ENCODE measurements at regions not wholly inside any gene's neighbourhood (a gene's known extent, or its start where the extent isn't known, plus 50 kb on each side); places are given as distances from the start of the nearest gene placed in this dataset.

DNA sequence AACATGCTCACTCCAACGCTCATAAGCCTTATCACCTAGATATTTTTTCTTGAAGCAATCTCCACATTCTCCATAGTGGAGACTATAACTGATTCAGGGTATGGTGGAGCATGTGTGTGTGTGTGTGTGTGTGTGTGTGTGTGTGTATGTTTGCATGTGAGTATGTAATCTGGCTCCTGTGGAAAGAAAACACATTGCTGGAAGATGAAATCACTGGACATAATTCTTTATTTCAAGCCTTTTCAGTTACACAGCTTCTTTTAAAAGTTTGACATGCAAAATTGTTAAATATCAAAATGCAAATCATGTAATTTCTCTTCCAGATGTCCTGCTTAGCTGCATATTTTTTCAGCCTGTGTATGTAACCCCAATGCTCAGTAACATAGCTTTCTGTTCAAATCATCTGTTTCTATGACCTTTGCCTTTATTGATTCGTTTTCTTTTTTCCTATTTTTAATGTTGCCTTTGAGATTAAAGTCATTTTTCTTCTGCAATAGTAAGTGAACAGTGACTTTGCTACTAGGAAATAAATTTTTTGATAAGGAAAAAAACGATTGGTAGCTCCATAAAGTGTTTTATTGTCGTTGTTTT is 80.5 kb upstream of the BTG1 start:
- DNase-seq (ENCODE audit: low read depth): no peak

DNA sequence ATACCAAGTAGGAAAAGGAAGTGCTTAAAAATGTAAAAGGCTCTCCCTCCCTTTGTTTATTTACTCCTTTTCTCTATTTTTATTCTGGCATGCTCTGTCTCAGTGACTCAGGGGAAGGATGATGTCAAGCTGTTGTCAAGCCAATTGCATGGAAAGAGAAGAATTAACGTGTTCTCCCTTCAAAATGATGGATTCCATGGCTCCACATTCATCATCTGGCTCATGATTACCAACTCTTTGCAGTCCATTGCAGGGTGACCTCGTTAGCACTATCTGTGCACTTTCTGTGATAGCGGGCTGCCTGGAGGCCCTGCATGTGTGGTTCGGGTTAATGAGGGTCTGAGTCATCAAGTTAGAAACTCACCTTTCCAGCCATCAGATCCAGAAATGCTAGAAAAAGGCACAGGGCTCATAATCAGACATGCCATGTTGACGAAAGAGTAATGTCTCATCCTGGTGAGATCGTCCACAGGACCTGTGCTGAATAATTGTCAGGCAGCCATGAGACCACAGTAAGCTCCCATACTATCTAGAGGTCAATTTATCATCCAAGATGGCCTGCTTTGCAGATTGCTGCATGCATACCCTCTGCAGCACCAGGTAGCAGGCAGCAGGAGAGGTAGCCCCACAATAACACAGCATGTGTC is 79.2 kb upstream of the BTG1 start:
- DNase-seq (ENCODE audit: low read depth): peak; percentile 56

- DNase-seq (ENCODE audit: low read depth): no peak
Measured at GRCh38 chr12:92223481-92223880, 77.8 kb upstream of the BTG1 start.

DNA sequence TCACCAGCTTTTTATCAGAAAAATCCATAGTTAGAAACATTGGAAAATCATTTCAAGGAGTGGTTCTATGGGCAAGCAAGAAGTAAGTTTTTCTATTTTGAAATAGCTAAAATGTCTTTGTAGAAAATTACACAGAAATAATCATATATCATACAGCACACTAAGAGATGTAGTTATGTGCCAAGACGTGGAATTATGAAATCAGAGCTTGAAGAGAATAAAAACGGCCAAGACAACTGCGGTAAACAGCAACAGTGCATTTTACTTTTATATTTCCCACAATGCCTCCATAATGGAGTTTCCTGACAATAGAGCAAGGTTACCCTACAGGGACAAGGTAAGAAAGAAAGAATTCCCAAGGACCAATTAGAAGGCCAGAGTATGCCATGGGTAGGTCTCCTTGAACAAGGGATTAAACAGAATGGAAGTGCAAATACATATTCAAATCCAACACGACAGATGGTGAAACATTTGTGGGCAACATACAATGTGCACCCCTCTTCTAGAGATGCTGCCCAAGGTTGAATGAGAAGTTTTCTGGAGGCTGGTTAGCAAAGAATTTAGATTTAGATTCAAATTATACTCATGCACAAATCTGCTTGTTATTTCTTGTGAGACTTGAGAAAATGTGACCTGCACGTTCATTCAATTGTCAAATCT is 76.1 kb upstream of the BTG1 start:
- no peak for DNase-seq (ENCODE audit: low read depth)

GRCh38 chr12:92218394-92219077 is 72.9 kb upstream of the BTG1 start:
- DNase-seq (ENCODE audit: low read depth): no peak

DNA sequence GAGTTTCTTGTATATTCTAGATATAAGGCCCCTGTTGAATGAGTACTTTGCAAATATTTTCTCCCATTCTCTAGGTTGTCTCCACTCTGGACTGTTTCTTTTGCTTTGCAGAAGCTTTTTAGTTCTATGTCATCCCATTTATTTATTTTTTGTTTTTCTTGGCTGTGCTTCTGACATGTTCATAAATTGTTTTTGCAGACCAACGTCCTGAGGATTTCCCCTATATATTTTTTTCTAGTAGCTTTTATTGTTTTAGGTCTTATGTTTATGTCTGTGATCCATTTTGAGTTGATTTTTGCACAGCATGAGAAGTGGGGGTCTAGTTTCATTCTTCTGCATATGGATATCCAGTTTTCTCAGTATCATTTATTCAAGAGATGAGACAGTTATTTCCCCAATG is 70.4 kb upstream of the BTG1 start:
- no peak for DNase-seq (ENCODE audit: low read depth)

DNA sequence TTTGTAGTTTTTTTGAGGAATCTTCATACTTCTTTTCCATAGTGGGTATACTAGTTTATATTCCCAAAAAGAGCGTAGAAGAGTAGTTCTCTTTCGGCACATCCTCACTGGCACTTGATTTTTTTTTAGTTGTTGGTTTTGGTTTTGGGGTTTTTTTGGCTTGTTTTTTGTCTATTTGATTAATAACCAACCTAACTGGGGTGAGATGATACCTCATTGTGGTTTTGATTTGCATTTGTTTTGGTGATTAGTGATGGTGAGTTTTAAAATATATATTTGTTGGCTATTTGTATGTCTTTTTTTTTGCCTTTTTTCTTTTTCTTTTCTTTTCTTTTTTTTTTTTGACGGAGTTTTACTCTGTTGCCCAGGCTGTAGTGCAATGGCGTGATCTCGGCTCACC is 69.7 kb upstream of the BTG1 start:
- DNase-seq (ENCODE audit: low read depth): no peak

DNA sequence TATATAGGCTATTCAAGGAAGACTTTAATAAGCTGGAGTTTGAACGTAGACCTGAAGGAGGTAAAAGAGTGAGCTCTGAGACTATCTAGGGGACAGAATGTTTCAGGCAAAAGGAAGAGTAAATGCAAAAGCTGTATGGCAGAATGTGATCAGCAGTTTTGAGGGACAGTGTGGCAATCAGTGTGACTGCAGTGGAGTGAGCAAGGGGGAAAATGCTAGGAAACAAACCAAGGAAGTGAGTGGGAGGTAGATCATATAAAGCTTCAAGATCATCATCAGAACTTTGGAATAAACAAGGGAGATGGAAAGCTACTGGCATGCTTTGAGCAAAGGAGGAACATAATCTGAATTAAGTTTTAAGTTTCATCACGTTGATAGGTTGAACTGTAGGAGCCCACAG is 67.5 kb upstream of the BTG1 start:
- no peak for DNase-seq (ENCODE audit: low read depth)

GRCh38 chr12:92210071-92210470 is 64.4 kb upstream of the BTG1 start:
- DNase-seq (ENCODE audit: low read depth): no peak

DNA sequence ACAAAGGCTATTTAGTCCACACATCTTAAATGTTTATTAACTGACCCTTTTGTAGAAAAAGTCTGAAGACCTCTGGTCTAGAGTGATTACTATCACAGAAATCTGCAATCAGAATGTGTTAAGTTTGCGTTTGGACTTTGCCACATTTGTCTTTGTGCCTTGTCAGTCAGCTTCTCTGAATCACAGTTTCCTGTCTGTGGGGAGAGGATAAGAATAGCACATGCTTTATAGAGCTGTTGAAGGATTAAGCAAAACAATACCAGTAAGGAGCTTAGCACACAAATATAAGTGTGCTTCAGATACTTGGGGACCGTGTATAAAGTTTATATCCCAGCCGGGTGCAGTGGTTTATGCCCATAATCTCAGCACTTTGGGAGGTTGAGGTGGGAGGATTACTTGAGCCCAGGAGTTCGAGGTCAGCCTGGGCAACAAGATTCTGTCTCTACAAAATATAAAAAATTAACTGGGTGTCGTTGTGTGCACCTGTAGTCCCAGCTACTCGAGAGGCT is 63.0 kb upstream of the BTG1 start:
- peak; percentile 56 for DNase-seq (ENCODE audit: low read depth)

GRCh38 chr12:92206596-92206995 is 61.0 kb upstream of the BTG1 start:
- DNase-seq (ENCODE audit: low read depth): no peak

DNA sequence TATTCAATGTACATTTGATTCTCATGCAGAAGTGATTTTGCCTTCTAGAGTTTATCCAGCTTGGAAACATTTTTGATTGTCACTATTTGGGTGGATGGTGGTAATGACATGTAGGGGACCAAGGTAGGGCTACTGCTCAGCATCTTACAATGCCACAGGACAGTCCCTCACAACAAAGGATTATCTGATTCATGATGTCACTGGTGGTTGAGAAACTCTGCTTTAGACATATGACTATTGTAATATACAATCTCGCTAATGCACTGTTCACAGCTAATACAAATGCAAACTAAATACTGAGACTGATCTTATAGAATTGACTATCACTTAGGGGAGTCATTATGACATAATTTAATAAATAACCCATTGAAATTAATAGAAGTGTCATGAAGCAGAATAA is 60.4 kb upstream of the BTG1 start:
- no peak for DNase-seq (ENCODE audit: low read depth)

DNA sequence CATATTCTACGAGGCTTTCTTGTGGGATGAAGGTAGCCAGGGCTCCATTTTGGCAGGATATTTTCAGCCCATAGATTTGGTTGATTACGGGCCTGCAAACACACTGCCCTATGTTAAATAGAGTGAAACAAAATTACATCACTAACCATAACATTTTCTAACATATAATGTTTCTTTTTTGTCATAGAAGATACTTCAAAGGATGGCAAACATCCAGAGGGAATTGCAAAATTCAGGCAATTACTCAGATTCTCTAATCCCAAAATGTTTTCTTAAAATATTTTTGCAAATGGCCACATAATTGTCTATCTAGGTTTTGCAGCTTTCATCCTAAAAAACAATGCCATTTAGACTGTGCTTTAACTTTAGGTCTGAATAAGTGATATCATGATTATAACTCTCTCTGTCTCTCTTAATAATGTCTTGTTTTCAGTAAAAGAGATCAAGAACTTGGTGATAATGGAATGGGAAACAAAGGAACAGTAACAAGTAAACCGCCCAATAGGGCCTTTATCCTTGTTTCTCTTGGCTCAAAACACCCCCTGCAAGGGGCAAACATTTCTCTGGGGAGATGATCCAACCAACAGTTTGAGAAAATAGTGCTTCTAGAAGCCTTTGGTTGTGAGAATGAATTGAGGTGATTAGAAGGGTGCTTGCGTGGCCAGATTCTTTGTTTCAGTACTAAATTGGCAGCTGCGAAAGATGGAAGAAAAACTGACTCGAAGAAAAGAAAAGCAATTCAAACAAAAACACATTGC is 54.4 kb upstream of the BTG1 start:
- peak; percentile 66 for DNase-seq (ENCODE audit: low read depth)

GRCh38 chr12:92197815-92198214 is 52.2 kb upstream of the BTG1 start:
- no peak for DNase-seq (ENCODE audit: low read depth)

GRCh38 chr12:92196368-92196767 is 50.7 kb upstream of the BTG1 start:
- DNase-seq (ENCODE audit: low read depth): no peak
